ENCODE measurements at regions not wholly inside any gene's neighbourhood (a gene's known extent, or its start where the extent isn't known, plus 50 kb on each side); places are given as distances from the start of the nearest gene placed in this dataset.

GRCh38 chr14:36426836-36427235, 93.2 kb downstream of the NKX2-1 start:
- Histone ChIP-seq H3K9ac (replicated peaks; ENCODE audit: extremely low read depth, insufficient read depth, low read length) (no peak overlapping the region), H4K20me1 (replicated peaks; ENCODE audit: control insufficient read depth, extremely low read depth, insufficient read depth, low read length) (no peaks in the 10 kb centered on the region), H3K27me3 (ENCODE audit: control insufficient read depth in 2 of 2, insufficient read depth in 2 of 2, low read length in 2 of 2) (no peaks in the 10 kb centered on the region), H3K9me1 (replicated peaks; ENCODE audit: control insufficient read depth, extremely low read depth, insufficient read depth, low read length) (no peaks in the 10 kb centered on the region), H3K79me2 (ENCODE audit: control insufficient read depth, insufficient read depth, low read length) (no peaks in the 10 kb centered on the region), H3K9me3 (replicated peaks; ENCODE audit: control insufficient read depth, insufficient read depth, low read length) (no peaks in the 10 kb centered on the region), H3K4me2 (ENCODE audit: insufficient read depth, low read length) (no peak overlapping the region), H3K36me3 (ENCODE audit: control insufficient read depth in 2 of 2, extremely low read depth in 1 of 2, insufficient read depth in 2 of 2, low read length in 2 of 2) (no peaks in the 10 kb centered on the region), H2AFZ (ENCODE audit: low read depth, low read length) (no peak overlapping the region), H3K4me3 (replicated peaks in 1 of 3; ENCODE audit: insufficient read depth in 1 of 3, low read depth in 1 of 3, low read length in 3 of 3) (no peak overlapping the region), H3K4me1 (ENCODE audit: control insufficient read depth, extremely low read depth, insufficient read depth, low read length) (no peaks in the 10 kb centered on the region), H3K27ac (ENCODE audit: insufficient read depth, low read depth, low read length) (no peak overlapping the region)
- ChIA-PET CTCF (no interaction called here), POLR2A (no interaction called here)
- BruUV-seq (replicated peaks), result no TSS peak
- dilution Hi-C loops (cut with MboI; ENCODE audit: extremely low pct_ligation_motif_present, low sequenced_read_pairs) (no loop called here), intact Hi-C loops (cut with micrococcal nuclease) (no loop called here)
- TF ChIP-seq POLR2A (IDR thresholded peaks at IDR 0.05; ENCODE audit: low read depth, low read length) (no peak), MAX (IDR thresholded peaks at IDR 0.05; ENCODE audit: insufficient read depth, insufficient read length) (no peak), MYC (IDR thresholded peaks at IDR 0.05; ENCODE audit: low read depth, low read length) (no peak), FOS (IDR thresholded peaks at IDR 0.05; ENCODE audit: borderline replicate concordance, insufficient read depth, low read length) (no peak), GATA2 (IDR thresholded peaks at IDR 0.05; ENCODE audit: insufficient read depth, insufficient read length, low read depth, low read length) (no peak), CTCF (IDR thresholded peaks at IDR 0.05; ENCODE audit: extremely low read depth in 1 of 2, insufficient read depth in 1 of 2, low read depth in 1 of 2, low read length in 2 of 2) (no peak), EZH2 (IDR thresholded peaks at IDR 0.05; ENCODE audit: borderline replicate concordance, low read depth, low read length, severe bottlenecking) (no peak), JUN (IDR thresholded peaks at IDR 0.05; ENCODE audit: borderline replicate concordance, insufficient read depth, insufficient read length, low read depth) (no peak), POLR2AphosphoS5 (IDR thresholded peaks at IDR 0.05; ENCODE audit: insufficient read depth, low read depth, low read length) (no peak)
- FAIRE-seq (no peak), DNase-seq (ENCODE audit: low read depth, low spot score) (no peak)

All from endothelial cell of umbilical vein (primary cell).